ENCODE measurements at regions not wholly inside any gene's neighbourhood (a gene's known extent, or its start where the extent isn't known, plus 50 kb on each side); places are given as distances from the start of the nearest gene placed in this dataset.

DNA sequence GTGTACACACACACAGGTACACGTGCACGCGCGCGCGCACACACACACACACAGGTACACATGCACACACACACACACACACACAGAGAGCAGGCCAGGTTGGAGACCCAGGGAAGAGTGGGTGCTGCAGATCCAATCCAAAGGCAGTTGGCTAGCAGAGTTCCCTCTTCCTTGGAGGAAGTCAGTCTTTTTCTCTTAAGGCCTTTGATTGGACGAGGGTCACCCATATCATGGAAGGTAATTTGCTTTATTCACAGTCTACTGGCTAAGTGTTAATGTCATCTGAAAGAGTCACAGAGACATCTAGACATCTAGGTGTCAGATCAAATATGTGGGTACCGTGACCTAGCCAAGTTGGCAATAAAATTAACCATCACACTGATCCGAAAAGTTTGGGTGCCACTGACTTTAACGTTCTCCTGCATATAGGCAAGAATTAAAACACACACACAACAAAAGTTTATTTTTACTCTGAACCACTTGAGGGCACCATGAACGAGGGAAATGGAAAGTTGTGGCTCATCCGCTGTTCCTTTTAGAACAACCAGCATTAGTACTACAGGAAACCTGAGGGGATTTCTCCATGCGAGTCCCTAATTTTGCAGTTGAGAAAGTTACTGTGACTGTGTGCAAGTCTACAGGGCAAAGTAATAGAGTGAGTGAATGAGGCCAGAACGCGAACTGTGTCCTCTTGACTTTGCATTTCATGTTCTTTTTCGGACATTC, 66.0 kb upstream of the STOX2 start:
- BruUV-seq (replicated peaks): no TSS peak
- DNase-seq (ENCODE audit: low spot score): peak; percentile 56
- H3K4me1 ChIP-seq (ENCODE audit: insufficient read depth, low read length, poor library complexity, severe bottlenecking): no peaks in the 10 kb centered on the region
- intact Hi-C loops (cut with micrococcal nuclease; ENCODE audit: unreplicated experiment): no loop called here
- H3K9me3 ChIP-seq (ENCODE audit: low read depth, low read length, poor library complexity, severe bottlenecking): no peaks in the 10 kb centered on the region
- TF ChIP-seq EZH2 (IDR thresholded peaks at IDR 0.05; ENCODE audit: borderline replicate concordance, low read depth, low read length, poor library complexity, severe bottlenecking): no peak
- TF ChIP-seq, protein P1, sequence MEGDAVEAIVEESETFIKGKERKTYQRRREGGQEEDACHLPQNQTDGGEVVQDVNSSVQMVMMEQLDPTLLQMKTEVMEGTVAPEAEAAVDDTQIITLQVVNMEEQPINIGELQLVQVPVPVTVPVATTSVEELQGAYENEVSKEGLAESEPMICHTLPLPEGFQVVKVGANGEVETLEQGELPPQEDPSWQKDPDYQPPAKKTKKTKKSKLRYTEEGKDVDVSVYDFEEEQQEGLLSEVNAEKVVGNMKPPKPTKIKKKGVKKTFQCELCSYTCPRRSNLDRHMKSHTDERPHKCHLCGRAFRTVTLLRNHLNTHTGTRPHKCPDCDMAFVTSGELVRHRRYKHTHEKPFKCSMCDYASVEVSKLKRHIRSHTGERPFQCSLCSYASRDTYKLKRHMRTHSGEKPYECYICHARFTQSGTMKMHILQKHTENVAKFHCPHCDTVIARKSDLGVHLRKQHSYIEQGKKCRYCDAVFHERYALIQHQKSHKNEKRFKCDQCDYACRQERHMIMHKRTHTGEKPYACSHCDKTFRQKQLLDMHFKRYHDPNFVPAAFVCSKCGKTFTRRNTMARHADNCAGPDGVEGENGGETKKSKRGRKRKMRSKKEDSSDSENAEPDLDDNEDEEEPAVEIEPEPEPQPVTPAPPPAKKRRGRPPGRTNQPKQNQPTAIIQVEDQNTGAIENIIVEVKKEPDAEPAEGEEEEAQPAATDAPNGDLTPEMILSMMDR (conservative IDR thresholded peaks at IDR 0.05; ENCODE audit: low read depth, low read length): peak; percentile 46; the same call in 1 of the 2 replicates
- no peak overlapping the region for H3K27ac ChIP-seq (ENCODE audit: low read depth, low read length, poor library complexity, severe bottlenecking)
- H3K36me3 ChIP-seq (ENCODE audit: insufficient read depth, low read length, poor library complexity, severe bottlenecking): no peaks in the 10 kb centered on the region
- ChIA-PET CTCF (no interaction called here), POLR2A (ENCODE audit: low non-redundant PET) (no interaction called here)
- no peak overlapping the region for H3K4me3 ChIP-seq (ENCODE audit: low read depth, low read length, poor library complexity, severe bottlenecking)
- no peaks in the 10 kb centered on the region for H3K27me3 ChIP-seq (replicated peaks; ENCODE audit: insufficient read depth, low read depth, low read length, poor library complexity)

DNA sequence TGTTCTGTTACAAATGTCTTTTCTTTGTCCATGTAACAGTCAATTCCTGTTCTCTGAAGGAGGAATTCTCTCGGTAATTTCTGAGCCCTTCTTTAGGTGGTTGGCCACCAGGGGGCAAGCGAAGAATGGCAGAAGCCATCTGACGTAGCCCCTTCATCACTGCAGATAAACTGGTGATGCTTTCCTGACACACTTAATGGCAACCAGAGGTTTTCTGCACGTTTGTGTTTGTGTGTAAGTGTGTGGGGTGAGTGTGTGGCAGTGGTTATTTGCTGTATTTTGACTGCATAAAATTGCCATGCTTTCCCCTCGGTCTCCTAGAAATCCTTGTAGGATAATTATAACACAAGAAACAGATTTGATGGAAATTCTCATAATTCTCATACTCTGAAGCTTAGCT, 64.8 kb upstream of the STOX2 start:
- H3K4me1 ChIP-seq (ENCODE audit: insufficient read depth, low read length, poor library complexity, severe bottlenecking): no peaks in the 10 kb centered on the region
- peak; percentile 86 for DNase-seq (ENCODE audit: low spot score)
- no peaks in the 10 kb centered on the region for H3K36me3 ChIP-seq (ENCODE audit: insufficient read depth, low read length, poor library complexity, severe bottlenecking)
- CTCF ChIA-PET: interaction anchor here (1.0 kb wide), 1 partner anchor 323 kb away, joined by 3 read pairs; no protein-coding TSS in a partner anchor
- H3K4me3 ChIP-seq (ENCODE audit: low read depth, low read length, poor library complexity, severe bottlenecking): no peak overlapping the region
- intact Hi-C loops (cut with micrococcal nuclease; ENCODE audit: unreplicated experiment): loop anchor here (1.0 to 2.0 kb wide), 3 partner anchors 324 to 410 kb away; no protein-coding TSS in a partner anchor
- no peaks in the 10 kb centered on the region for H3K9me3 ChIP-seq (ENCODE audit: low read depth, low read length, poor library complexity, severe bottlenecking)
- TF ChIP-seq, protein P1 (conservative IDR thresholded peaks at IDR 0.05; ENCODE audit: low read depth, low read length): peak; percentile 89
- TF ChIP-seq EZH2 (IDR thresholded peaks at IDR 0.05; ENCODE audit: borderline replicate concordance, low read depth, low read length, poor library complexity, severe bottlenecking): no peak
- BruUV-seq (replicated peaks): no TSS peak
- POLR2A ChIA-PET (ENCODE audit: low non-redundant PET): no interaction called here
- H3K27ac ChIP-seq (ENCODE audit: low read depth, low read length, poor library complexity, severe bottlenecking): no peak overlapping the region
- no peaks in the 10 kb centered on the region for H3K27me3 ChIP-seq (replicated peaks; ENCODE audit: insufficient read depth, low read depth, low read length, poor library complexity)

DNA sequence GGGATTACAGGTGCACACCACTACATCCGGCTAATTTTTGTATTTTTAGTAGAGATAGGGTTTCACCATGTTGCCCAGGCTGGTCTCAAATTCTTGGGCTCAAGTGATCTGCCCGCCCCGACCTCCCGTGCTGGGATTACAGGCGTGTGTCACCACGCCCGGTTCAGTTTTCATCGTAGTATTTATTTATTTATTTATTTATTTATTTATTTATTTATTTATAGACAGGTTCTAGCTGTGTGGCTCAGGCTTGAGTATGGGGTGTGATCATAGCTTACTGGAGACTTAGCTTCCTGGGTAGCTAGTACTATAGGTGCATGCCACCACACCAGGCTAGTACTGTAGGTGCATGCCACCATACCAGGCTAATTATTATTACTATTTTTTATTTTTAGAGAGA, 64.1 kb upstream of the STOX2 start:
- no peak overlapping the region for H3K4me3 ChIP-seq (ENCODE audit: low read depth, low read length, poor library complexity, severe bottlenecking)
- DNase-seq (ENCODE audit: low spot score): no peak
- intact Hi-C loops (cut with micrococcal nuclease; ENCODE audit: unreplicated experiment): loop anchor here (2.0 kb wide), 1 partner anchor 410 kb away; no protein-coding TSS in a partner anchor
- no peak for TF ChIP-seq EZH2 (IDR thresholded peaks at IDR 0.05; ENCODE audit: borderline replicate concordance, low read depth, low read length, poor library complexity, severe bottlenecking)
- TF ChIP-seq, protein P1 (conservative IDR thresholded peaks at IDR 0.05; ENCODE audit: low read depth, low read length): no peak
- POLR2A ChIA-PET (ENCODE audit: low non-redundant PET): no interaction called here
- BruUV-seq (replicated peaks): no TSS peak
- H3K27me3 ChIP-seq (replicated peaks; ENCODE audit: insufficient read depth, low read depth, low read length, poor library complexity): no peaks in the 10 kb centered on the region
- H3K36me3 ChIP-seq (ENCODE audit: insufficient read depth, low read length, poor library complexity, severe bottlenecking): no peaks in the 10 kb centered on the region
- no peaks in the 10 kb centered on the region for H3K9me3 ChIP-seq (ENCODE audit: low read depth, low read length, poor library complexity, severe bottlenecking)
- H3K27ac ChIP-seq (ENCODE audit: low read depth, low read length, poor library complexity, severe bottlenecking): no peak overlapping the region
- no peaks in the 10 kb centered on the region for H3K4me1 ChIP-seq (ENCODE audit: insufficient read depth, low read length, poor library complexity, severe bottlenecking)
- CTCF ChIA-PET: interaction anchor here (0.5 to 1.0 kb wide), 3 partner anchors 322 to 1223 kb away, joined by 3 to 8 read pairs (median 3); no protein-coding TSS in a partner anchor
